ENCODE measurements at regions not wholly inside any gene's neighbourhood (a gene's known extent, or its start where the extent isn't known, plus 50 kb on each side); places are given as distances from the start of the nearest gene placed in this dataset.

DNA sequence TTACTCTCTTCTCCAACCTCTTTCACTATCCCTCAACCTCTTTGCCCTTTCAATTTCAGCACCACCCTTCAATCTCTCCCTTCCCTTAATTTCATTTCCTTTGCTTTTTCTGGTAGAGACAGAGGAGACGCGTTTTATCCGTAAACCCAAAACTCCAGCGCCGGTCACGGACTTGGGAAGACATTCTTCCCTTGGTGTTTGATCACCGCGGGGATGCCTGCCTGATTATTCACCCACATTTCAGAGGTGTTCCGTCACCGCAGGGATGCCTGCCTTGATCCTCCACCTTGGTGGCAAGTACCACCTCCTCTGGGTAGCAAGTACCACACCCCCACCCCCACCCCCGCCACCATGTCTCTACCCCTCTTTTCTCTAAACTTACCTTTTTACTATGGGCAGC lies 669.4 kb upstream of the PKDCC start:
- H3K36me3 ChIP-seq (ENCODE audit: insufficient read depth, low read length) = no peaks in the 10 kb centered on the region
- H3K27me3 ChIP-seq (ENCODE audit: insufficient read depth, low read length) = no peaks in the 10 kb centered on the region
- no peaks in the 10 kb centered on the region for H3K9me3 ChIP-seq (ENCODE audit: low read length)
- H3K4me1 ChIP-seq (ENCODE audit: insufficient read depth, low read length) = peaks cover 15% of the 10 kb centered on the region
- H2AFZ ChIP-seq (ENCODE audit: low read depth, low read length) = no peak overlapping the region
- H3K4me3 ChIP-seq (ENCODE audit: low read length) = no peak overlapping the region

DNA sequence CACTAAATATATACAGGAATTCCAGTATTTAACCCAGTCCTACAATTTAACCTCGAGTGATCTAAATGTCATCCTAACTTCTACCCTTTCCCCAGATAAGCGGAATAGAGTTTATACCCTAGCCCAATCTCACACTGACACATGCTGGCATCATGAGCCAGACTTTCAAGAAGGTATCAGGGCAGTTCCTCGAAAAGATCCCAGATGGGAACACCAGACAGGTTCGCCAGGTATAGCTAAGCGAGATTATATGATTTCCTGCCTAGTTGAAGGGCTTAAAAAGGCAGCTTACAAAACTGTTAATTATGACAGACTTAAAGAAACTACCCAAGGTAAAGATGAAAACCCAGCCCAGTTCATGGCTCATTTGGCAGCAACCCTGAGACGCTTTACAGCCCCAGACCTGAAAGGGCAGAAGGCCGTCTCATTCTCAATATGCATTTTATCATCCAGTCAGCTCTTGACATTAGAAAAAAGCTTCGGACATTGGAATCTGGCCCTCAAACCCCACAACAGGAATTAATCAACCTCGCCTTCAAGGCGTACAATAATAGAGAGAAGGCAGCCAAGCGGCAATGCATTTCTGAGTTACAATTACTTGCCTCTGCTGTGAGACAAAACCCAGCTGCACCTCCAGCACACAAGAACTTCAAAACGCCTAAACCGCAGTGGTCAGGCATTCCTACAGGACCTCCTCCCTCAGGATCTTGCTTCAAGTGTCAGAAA lies 668.2 kb upstream of the PKDCC start:
- H3K9me3 ChIP-seq (ENCODE audit: low read length) = no peaks in the 10 kb centered on the region
- no peak overlapping the region for H2AFZ ChIP-seq (ENCODE audit: low read depth, low read length)
- H3K36me3 ChIP-seq (ENCODE audit: insufficient read depth, low read length) = no peaks in the 10 kb centered on the region
- no peaks in the 10 kb centered on the region for H3K27me3 ChIP-seq (ENCODE audit: insufficient read depth, low read length)
- peaks cover 15% of the 10 kb centered on the region for H3K4me1 ChIP-seq (ENCODE audit: insufficient read depth, low read length)
- H3K4me3 ChIP-seq (ENCODE audit: low read length) = no peak overlapping the region

DNA sequence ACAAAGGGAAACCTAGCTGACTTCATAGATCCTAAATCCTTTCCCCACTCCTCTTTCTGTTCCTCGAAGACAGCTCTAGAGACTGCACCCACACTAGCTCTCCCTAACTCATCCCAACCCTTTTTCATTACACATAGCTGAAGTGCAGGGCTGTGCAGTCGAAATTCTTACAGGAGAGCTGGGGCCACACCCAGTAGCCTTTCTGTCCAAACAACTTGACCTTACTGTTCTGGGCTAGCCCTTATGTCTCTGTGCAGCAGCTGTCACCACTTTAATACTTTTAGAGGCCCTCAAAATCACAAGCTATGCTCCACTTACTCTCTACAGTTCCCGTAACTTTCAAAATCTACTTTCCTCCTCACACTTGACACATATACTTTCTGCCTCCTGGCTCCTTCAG lies 666.1 kb upstream of the PKDCC start:
- Histone ChIP-seq H3K9me3 (ENCODE audit: low read length) (no peaks in the 10 kb centered on the region), H3K4me1 (ENCODE audit: insufficient read depth, low read length) (peaks cover 15% of the 10 kb centered on the region), H2AFZ (ENCODE audit: low read depth, low read length) (no peak overlapping the region), H3K4me3 (ENCODE audit: low read length) (no peak overlapping the region), H3K27me3 (ENCODE audit: insufficient read depth, low read length) (no peaks in the 10 kb centered on the region), H3K36me3 (ENCODE audit: insufficient read depth, low read length) (no peaks in the 10 kb centered on the region)

DNA sequence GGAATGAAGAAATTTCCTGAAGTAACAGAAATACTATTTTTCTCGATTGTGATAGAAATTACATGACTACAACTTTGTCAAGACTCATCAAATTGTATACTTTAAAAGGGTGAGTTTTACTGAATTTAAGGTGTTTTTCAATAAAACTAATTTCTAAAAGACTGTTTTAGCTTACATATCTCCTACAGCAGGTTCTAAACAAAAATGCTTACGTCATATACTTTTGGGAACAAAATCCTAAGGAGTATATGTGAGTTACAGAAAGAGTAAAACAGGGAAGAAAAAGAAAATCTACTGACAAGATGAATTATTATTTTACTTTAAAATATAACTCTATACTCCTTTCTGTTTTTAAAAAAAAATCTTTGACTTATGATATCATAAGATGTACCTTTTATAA lies 660.3 kb upstream of the PKDCC start:
- no peaks in the 10 kb centered on the region for H3K9me3 ChIP-seq (ENCODE audit: low read length)
- no peaks in the 10 kb centered on the region for H3K4me1 ChIP-seq (ENCODE audit: insufficient read depth, low read length)
- H3K36me3 ChIP-seq (ENCODE audit: insufficient read depth, low read length) = no peaks in the 10 kb centered on the region

DNA sequence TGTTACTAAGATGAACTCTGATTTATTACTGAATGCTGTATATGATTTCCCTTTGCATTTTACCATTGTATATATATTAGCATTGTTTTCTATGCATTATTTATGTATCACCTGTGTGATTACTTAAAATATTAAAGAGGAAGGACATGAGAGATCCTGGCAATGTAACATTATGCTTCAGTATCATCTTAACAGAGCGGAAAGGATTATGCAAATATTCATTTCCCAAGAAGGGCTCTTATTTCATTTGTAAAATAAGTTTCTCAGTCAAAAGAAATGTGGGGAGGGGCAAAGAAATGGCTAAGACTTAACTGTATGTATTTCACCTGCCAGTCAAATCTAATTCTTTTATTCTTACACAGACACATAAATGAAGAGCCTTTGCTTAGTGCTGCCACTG lies 654.2 kb upstream of the PKDCC start:
- Histone ChIP-seq H3K27me3 (ENCODE audit: insufficient read depth, low read length) (no peaks in the 10 kb centered on the region), H3K4me1 (ENCODE audit: insufficient read depth, low read length) (no peaks in the 10 kb centered on the region), H2AFZ (ENCODE audit: low read depth, low read length) (no peak overlapping the region), H3K4me3 (ENCODE audit: low read length) (no peak overlapping the region), H3K9me3 (ENCODE audit: low read length) (no peaks in the 10 kb centered on the region), H3K36me3 (ENCODE audit: insufficient read depth, low read length) (no peaks in the 10 kb centered on the region)

More for the DNA sequence above, 660.3 kb upstream of the PKDCC start:
- H3K27me3 ChIP-seq (ENCODE audit: insufficient read depth, low read length) = no peaks in the 10 kb centered on the region
- H2AFZ ChIP-seq (ENCODE audit: low read depth, low read length) = no peak overlapping the region
- H3K4me3 ChIP-seq (ENCODE audit: low read length) = no peak overlapping the region

DNA sequence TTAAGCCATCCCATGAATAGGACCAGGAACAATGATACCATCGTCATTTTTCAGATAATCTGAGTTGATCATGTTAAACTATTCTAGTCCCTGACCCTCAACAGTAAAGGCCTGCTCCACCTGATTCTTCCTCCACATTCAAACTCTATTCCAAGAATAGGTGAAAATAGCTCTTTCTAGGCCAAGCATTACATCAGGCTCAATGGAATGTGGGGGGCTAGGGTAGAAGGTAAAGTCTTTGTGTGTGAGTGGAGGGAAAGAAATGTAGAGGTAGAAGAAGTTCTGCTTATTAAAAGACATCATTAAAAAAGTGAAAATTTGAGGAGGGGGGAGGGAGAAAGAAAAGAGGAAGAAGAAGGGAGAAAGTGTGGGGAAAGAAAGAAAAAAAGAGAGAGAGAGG lies 653.3 kb upstream of the PKDCC start:
- Histone ChIP-seq H3K4me3 (ENCODE audit: low read length) (no peak overlapping the region), H3K36me3 (ENCODE audit: insufficient read depth, low read length) (no peaks in the 10 kb centered on the region), H2AFZ (ENCODE audit: low read depth, low read length) (no peak overlapping the region), H3K9me3 (ENCODE audit: low read length) (no peaks in the 10 kb centered on the region), H3K27me3 (ENCODE audit: insufficient read depth, low read length) (no peaks in the 10 kb centered on the region), H3K4me1 (ENCODE audit: insufficient read depth, low read length) (peaks cover under 1% of the 10 kb centered on the region)

- Histone ChIP-seq H3K9me3 (ENCODE audit: low read length) (no peaks in the 10 kb centered on the region), H3K4me1 (ENCODE audit: insufficient read depth, low read length) (peaks cover 3% of the 10 kb centered on the region), H3K36me3 (ENCODE audit: insufficient read depth, low read length) (no peaks in the 10 kb centered on the region), H2AFZ (ENCODE audit: low read depth, low read length) (no peak overlapping the region), H3K4me3 (ENCODE audit: low read length) (no peak overlapping the region), H3K27me3 (ENCODE audit: insufficient read depth, low read length) (no peaks in the 10 kb centered on the region)
Observed at GRCh38 chr2:41395692-41396091, 652.1 kb upstream of the PKDCC start.

- H2AFZ ChIP-seq (ENCODE audit: low read depth, low read length) = no peak overlapping the region
- peaks cover 3% of the 10 kb centered on the region for H3K4me1 ChIP-seq (ENCODE audit: insufficient read depth, low read length)
- no peaks in the 10 kb centered on the region for H3K36me3 ChIP-seq (ENCODE audit: insufficient read depth, low read length)
- H3K27me3 ChIP-seq (ENCODE audit: insufficient read depth, low read length) = no peaks in the 10 kb centered on the region
- no peak overlapping the region for H3K4me3 ChIP-seq (ENCODE audit: low read length)
- H3K9me3 ChIP-seq (ENCODE audit: low read length) = no peaks in the 10 kb centered on the region
Observed at GRCh38 chr2:41399437-41400087, 648.3 kb upstream of the PKDCC start.

- H3K4me1 ChIP-seq (ENCODE audit: insufficient read depth, low read length) = peaks cover 3% of the 10 kb centered on the region
- no peaks in the 10 kb centered on the region for H3K36me3 ChIP-seq (ENCODE audit: insufficient read depth, low read length)
- no peak overlapping the region for H2AFZ ChIP-seq (ENCODE audit: low read depth, low read length)
- H3K9me3 ChIP-seq (ENCODE audit: low read length) = no peaks in the 10 kb centered on the region
- H3K27me3 ChIP-seq (ENCODE audit: insufficient read depth, low read length) = no peaks in the 10 kb centered on the region
- H3K4me3 ChIP-seq (ENCODE audit: low read length) = no peak overlapping the region
Observed at GRCh38 chr2:41400088-41400665, 647.6 kb upstream of the PKDCC start.

DNA sequence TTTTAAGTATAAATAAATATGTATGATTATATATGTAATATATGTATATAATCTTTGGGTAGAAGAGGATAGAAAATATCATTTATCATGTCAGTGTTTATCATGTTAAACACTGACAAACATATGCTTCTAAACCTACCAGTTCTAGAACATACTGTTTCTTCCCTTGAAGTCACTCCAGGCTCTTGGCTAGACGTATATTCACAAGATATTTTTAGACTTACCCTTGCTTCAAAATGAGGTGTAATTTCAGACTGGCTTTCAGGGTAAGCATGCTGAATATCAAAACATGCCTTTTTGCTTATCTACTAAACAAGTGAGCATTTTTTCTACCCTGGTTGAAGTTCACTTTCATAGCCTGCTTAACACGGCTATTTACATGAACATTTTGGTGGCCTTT lies 642.4 kb upstream of the PKDCC start:
- Histone ChIP-seq H3K4me3 (ENCODE audit: low read length) (no peak overlapping the region), H3K4me1 (ENCODE audit: insufficient read depth, low read length) (no peaks in the 10 kb centered on the region), H3K9me3 (ENCODE audit: low read length) (no peaks in the 10 kb centered on the region), H3K36me3 (ENCODE audit: insufficient read depth, low read length) (no peaks in the 10 kb centered on the region), H3K27me3 (ENCODE audit: insufficient read depth, low read length) (no peaks in the 10 kb centered on the region), H2AFZ (ENCODE audit: low read depth, low read length) (no peak overlapping the region)

GRCh38 chr2:41409328-41409727 lies 638.5 kb upstream of the PKDCC start:
- Histone ChIP-seq H3K4me3 (ENCODE audit: low read length) (no peak overlapping the region), H3K27me3 (ENCODE audit: insufficient read depth, low read length) (no peaks in the 10 kb centered on the region), H2AFZ (ENCODE audit: low read depth, low read length) (no peak overlapping the region), H3K9me3 (ENCODE audit: low read length) (no peaks in the 10 kb centered on the region), H3K36me3 (ENCODE audit: insufficient read depth, low read length) (no peaks in the 10 kb centered on the region), H3K4me1 (ENCODE audit: insufficient read depth, low read length) (no peaks in the 10 kb centered on the region)

GRCh38 chr2:41410011-41410410 lies 637.8 kb upstream of the PKDCC start:
- Histone ChIP-seq H3K36me3 (ENCODE audit: insufficient read depth, low read length) (no peaks in the 10 kb centered on the region), H3K9me3 (ENCODE audit: low read length) (no peaks in the 10 kb centered on the region), H3K27me3 (ENCODE audit: insufficient read depth, low read length) (no peaks in the 10 kb centered on the region), H3K4me3 (ENCODE audit: low read length) (no peak overlapping the region), H2AFZ (ENCODE audit: low read depth, low read length) (no peak overlapping the region), H3K4me1 (ENCODE audit: insufficient read depth, low read length) (no peaks in the 10 kb centered on the region)

- H3K27me3 ChIP-seq (ENCODE audit: insufficient read depth, low read length) = no peaks in the 10 kb centered on the region
- H3K9me3 ChIP-seq (ENCODE audit: low read length) = no peaks in the 10 kb centered on the region
- no peak overlapping the region for H2AFZ ChIP-seq (ENCODE audit: low read depth, low read length)
- no peaks in the 10 kb centered on the region for H3K4me1 ChIP-seq (ENCODE audit: insufficient read depth, low read length)
- H3K4me3 ChIP-seq (ENCODE audit: low read length) = no peak overlapping the region
- no peaks in the 10 kb centered on the region for H3K36me3 ChIP-seq (ENCODE audit: insufficient read depth, low read length)
Observed at GRCh38 chr2:41413813-41414485, 633.9 kb upstream of the PKDCC start.
